Loucy (cell line): ENCODE measurements at regions not wholly inside any gene's neighbourhood (a gene's known extent, or its start where the extent isn't known, plus 50 kb on each side); places are given as distances from the start of the nearest gene placed in this dataset.

Experiments used
- H2AFZ ChIP-seq: fragments of 200-600 bp; sonication (generic); 2 replicates; pipeline ENCODE4 v1.6.0; 2016; ENCODE audit warnings: antibody characterized with exemption, mild to moderate bottlenecking, low read length, moderate library complexity
- H3F3A ChIP-seq: fragments of 200-600 bp; 2 replicates; pipeline ENCODE4 v1.6.0; 2016; ENCODE audit warnings: antibody characterized with exemption, low read depth, mild to moderate bottlenecking
- H3K27me3 ChIP-seq: fragments of 200-600 bp; sonication (generic); 2 replicates; pipeline ENCODE4 v1.6.1; 2014; ENCODE audit warnings: low read length, mild to moderate bottlenecking; ENCODE audit not compliant: insufficient read depth, poor library complexity, severe bottlenecking
- H3K36me3 ChIP-seq: fragments of 200-600 bp; sonication (generic); 2 replicates; pipeline ENCODE4 v1.6.1; 2016; ENCODE audit warnings: low read length; ENCODE audit not compliant: insufficient read depth
- H3K4me1 ChIP-seq: fragments of 200-600 bp; sonication (generic); 2 replicates; pipeline ENCODE4 v1.5.1; 2014; ENCODE audit warnings: low read length, mild to moderate bottlenecking; ENCODE audit not compliant: insufficient read depth, poor library complexity, severe bottlenecking
- H3K4me2 ChIP-seq: fragments of 200-600 bp; sonication (generic); 2 replicates; pipeline ENCODE4 v1.6.0; 2014; ENCODE audit warnings: antibody characterized with exemption, low read length, low read depth, mild to moderate bottlenecking; ENCODE audit not compliant: poor library complexity, severe bottlenecking
- H3K4me3 ChIP-seq: fragments of 200-600 bp; sonication (generic); 2 replicates; pipeline ENCODE4 v1.5.1; 2014; ENCODE audit warnings: low read length, mild to moderate bottlenecking, mixed read lengths; ENCODE audit not compliant: poor library complexity, severe bottlenecking
- H3K79me2 ChIP-seq: fragments of 200-600 bp; sonication (generic); 2 replicates; pipeline ENCODE4 v1.6.1; 2014; ENCODE audit warnings: low read length; ENCODE audit not compliant: insufficient read depth
- H3K9ac ChIP-seq: fragments of 200-600 bp; sonication (generic); 2 replicates; pipeline ENCODE4 v1.6.0; 2014; ENCODE audit warnings: mild to moderate bottlenecking, low read depth, low read length, moderate library complexity; ENCODE audit not compliant: poor library complexity, severe bottlenecking
- H3K9me2 ChIP-seq: fragments of 200-600 bp; sonication (generic); replicated peaks from 2 replicates; pipeline ENCODE4 v1.6.1; 2016; ENCODE audit warnings: low read depth, low read length, mixed read lengths
- H3K9me3 ChIP-seq: fragments of 200-600 bp; sonication (generic); 2 replicates; pipeline ENCODE4 v1.6.1; 2014; ENCODE audit warnings: mild to moderate bottlenecking, antibody characterized with exemption, low read length, low read depth; ENCODE audit not compliant: insufficient read depth
- H4K20me1 ChIP-seq: fragments of 200-600 bp; sonication (generic); 2 replicates; pipeline ENCODE4 v1.6.0; 2014; ENCODE audit warnings: antibody characterized with exemption, low read length, mild to moderate bottlenecking; ENCODE audit not compliant: insufficient read depth, poor library complexity, severe bottlenecking
- EZH2phosphoT487 ChIP-seq: fragments of 200-600 bp; IDR thresholded peaks from 2 replicates; pipeline ENCODE4 v1.6.1; 2018; ENCODE audit warnings: antibody characterized with exemption, mild to moderate bottlenecking, moderate library complexity, borderline replicate concordance
- TF ChIP-seq, protein P1 (sequence below): fragments of 200-600 bp; sonication (generic); conservative IDR thresholded peaks from 2 replicates; pipeline ENCODE4 v1.5.1; 2014; ENCODE audit warnings: mild to moderate bottlenecking, antibody characterized with exemption, low read length

DNA sequence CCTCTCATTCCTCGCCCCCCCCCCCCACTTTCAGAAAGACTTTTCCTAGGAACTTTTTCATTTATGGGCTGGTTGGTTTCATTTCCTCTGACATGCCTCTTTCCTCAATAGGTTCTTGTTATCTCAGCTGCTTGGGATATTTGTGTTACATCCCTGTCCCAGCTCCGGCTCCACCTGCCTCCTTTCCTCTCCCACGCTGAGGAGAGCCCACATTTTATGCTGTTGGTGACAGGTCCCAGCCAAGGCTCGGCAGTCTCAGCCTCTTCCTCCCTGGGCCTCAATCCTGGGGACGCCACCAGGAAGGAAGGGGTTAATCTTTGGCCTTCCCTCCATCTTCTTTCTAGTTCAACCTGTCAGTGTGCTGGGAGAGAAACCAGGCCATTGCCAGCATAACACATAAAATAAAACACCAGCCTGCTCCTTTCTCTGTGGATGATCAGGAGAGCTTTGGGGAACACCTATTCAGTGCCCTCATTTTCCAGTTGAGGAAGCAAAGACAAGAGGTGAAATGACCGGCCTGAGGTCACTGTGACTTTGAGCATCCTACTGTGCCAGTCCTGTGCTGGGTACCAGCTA lies 216.9 kb upstream of the TNP1 start:
- H3K9me3 ChIP-seq: no peaks in the 10 kb centered on the region
- H3K79me2 ChIP-seq: no peaks in the 10 kb centered on the region
- no peaks in the 10 kb centered on the region for H3K27me3 ChIP-seq
- H3F3A ChIP-seq: no peaks in the 10 kb centered on the region
- H3K4me2 ChIP-seq: no peak overlapping the region
- no peak overlapping the region for H2AFZ ChIP-seq
- TF ChIP-seq, protein P1, sequence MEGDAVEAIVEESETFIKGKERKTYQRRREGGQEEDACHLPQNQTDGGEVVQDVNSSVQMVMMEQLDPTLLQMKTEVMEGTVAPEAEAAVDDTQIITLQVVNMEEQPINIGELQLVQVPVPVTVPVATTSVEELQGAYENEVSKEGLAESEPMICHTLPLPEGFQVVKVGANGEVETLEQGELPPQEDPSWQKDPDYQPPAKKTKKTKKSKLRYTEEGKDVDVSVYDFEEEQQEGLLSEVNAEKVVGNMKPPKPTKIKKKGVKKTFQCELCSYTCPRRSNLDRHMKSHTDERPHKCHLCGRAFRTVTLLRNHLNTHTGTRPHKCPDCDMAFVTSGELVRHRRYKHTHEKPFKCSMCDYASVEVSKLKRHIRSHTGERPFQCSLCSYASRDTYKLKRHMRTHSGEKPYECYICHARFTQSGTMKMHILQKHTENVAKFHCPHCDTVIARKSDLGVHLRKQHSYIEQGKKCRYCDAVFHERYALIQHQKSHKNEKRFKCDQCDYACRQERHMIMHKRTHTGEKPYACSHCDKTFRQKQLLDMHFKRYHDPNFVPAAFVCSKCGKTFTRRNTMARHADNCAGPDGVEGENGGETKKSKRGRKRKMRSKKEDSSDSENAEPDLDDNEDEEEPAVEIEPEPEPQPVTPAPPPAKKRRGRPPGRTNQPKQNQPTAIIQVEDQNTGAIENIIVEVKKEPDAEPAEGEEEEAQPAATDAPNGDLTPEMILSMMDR: no peak
- no peaks in the 10 kb centered on the region for H3K36me3 ChIP-seq
- no peaks in the 10 kb centered on the region for H3K4me1 ChIP-seq
- no peaks in the 10 kb centered on the region for H3K9me2 ChIP-seq
- H3K4me3 ChIP-seq: no peak overlapping the region
- H3K9ac ChIP-seq: no peak overlapping the region
- H4K20me1 ChIP-seq: no peaks in the 10 kb centered on the region

DNA sequence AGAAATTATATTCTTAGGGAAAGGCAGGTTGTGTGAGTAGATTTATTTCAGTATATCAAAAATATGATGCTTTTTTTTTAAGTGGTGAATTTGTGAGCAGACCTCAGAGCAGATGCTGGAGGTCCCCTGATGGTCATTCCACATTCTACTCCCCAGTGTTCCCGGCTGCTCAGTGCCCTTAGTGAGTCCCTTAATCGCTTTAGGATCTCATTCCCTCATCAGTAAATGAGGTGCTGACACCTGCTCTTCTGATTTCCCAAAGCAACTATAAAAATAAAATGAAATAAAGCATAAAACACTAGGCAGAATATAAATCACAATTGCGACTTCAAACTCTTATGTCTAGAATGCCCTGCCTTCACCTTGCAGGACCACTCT lies 216.2 kb upstream of the TNP1 start:
- Histone ChIP-seq H3F3A (no peaks in the 10 kb centered on the region), H4K20me1 (no peaks in the 10 kb centered on the region), H3K9ac (no peak overlapping the region), H3K27me3 (no peaks in the 10 kb centered on the region), H3K9me3 (no peaks in the 10 kb centered on the region), H3K4me1 (no peaks in the 10 kb centered on the region), H2AFZ (no peak overlapping the region), H3K4me3 (no peak overlapping the region), H3K79me2 (no peaks in the 10 kb centered on the region), H3K9me2 (no peaks in the 10 kb centered on the region), H3K4me2 (no peak overlapping the region), H3K36me3 (no peaks in the 10 kb centered on the region)
- TF ChIP-seq EZH2phosphoT487: no peak
- TF ChIP-seq, protein P1: no peak

DNA sequence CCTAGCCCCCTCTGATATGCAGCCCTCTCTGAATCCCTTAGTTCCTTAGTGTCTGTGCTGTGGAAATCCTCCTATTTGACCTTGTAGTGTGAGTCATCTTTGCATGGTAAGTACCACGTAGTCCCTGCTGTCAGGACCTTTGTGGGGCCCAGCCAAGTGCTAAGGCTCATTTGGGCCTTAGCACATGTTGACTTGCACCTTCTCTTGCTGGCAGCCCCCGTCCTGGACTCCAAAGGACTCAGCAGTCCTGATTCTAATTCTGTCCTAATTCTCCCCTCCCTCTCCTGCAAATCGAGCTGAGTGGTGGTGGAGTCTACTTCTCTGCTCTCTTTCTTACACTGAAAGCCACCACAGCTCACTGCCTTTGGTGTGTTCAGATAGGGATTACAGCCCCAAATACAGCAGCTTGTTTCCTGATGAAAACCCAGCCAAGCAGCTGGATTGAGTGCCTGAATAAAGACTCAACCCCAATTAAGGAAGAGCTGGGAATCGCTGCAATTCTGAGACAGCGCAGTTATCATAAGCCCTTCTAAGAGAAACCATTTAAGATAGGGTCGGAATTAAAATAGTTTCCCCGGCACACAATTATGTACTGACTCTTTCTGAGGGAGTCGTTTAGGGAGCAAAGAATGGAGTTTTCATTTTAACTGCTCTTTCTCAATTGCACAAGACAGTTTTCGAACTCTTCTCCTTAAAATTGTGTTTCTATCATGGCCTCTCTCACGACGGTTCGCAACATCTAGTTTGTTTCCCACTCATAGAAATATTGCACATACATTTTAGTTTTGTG lies 215.6 kb upstream of the TNP1 start:
- no peak overlapping the region for H3K4me3 ChIP-seq
- H3K9ac ChIP-seq: no peak overlapping the region
- no peaks in the 10 kb centered on the region for H4K20me1 ChIP-seq
- no peak overlapping the region for H3K4me2 ChIP-seq
- no peaks in the 10 kb centered on the region for H3K9me3 ChIP-seq
- H3K36me3 ChIP-seq: no peaks in the 10 kb centered on the region
- H3F3A ChIP-seq: no peaks in the 10 kb centered on the region
- H3K79me2 ChIP-seq: no peaks in the 10 kb centered on the region
- no peaks in the 10 kb centered on the region for H3K27me3 ChIP-seq
- H3K9me2 ChIP-seq: no peaks in the 10 kb centered on the region
- TF ChIP-seq, protein P1: no peak
- no peak for TF ChIP-seq EZH2phosphoT487
- no peak overlapping the region for H2AFZ ChIP-seq
- H3K4me1 ChIP-seq: no peaks in the 10 kb centered on the region
